ENCODE measurements at regions not wholly inside any gene's neighbourhood (a gene's known extent, or its start where the extent isn't known, plus 50 kb on each side); places are given as distances from the start of the nearest gene placed in this dataset.

DNA sequence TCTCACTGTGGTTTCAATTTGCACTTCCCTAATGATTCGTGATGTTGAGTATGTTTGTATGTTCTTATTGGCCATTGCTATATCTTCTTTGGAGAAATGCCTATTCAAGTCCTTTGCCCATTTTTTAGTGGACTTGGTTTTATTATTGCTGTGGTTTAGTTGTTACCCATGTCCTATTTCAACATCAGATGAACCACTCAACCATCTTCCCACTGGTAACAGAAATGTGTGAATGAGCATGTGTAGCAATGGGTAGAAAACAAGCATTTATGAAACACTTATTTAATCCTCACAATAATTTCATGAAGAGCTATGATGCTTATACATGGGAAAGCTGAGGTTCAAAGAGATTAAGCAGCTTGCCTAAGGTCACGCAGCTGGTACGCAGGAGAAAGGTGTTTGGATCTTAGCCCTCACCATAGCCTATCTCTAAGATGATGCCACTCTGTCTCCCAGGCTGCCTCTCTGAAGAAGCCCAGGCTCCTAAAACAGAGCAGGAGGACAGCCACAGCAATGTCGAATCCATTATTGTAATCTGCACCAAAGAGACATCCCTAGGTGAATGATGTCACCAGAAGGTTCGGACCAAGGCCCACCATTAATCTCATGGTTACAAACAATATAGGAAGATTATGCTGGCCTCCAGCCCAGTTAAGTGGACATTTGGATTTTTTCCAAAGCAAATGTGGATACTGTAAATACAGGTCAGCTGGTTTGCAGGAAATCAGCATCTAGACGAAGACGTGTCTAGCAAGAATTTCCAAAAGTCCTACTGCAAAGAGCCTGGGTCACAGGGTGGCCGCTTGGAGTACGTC, 447.6 kb upstream of the ZMIZ1 start:
- no peak overlapping the region for H3K4me3 ChIP-seq
- no peak for DNase-seq
- 81 to 83% (median 83%) methylated on average over 9 of the region's 9 CpGs for WGBS, 3 donors
- no peaks in the 10 kb centered on the region for H3K4me1 ChIP-seq
- ATAC-seq: no peak
- no peaks in the 10 kb centered on the region for H3K9me3 ChIP-seq
- intact Hi-C loops (cut with DNase I): no loop called here
- TF ChIP-seq, protein P1, sequence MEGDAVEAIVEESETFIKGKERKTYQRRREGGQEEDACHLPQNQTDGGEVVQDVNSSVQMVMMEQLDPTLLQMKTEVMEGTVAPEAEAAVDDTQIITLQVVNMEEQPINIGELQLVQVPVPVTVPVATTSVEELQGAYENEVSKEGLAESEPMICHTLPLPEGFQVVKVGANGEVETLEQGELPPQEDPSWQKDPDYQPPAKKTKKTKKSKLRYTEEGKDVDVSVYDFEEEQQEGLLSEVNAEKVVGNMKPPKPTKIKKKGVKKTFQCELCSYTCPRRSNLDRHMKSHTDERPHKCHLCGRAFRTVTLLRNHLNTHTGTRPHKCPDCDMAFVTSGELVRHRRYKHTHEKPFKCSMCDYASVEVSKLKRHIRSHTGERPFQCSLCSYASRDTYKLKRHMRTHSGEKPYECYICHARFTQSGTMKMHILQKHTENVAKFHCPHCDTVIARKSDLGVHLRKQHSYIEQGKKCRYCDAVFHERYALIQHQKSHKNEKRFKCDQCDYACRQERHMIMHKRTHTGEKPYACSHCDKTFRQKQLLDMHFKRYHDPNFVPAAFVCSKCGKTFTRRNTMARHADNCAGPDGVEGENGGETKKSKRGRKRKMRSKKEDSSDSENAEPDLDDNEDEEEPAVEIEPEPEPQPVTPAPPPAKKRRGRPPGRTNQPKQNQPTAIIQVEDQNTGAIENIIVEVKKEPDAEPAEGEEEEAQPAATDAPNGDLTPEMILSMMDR (IDR thresholded peaks at IDR 0.05): no peak
- H3K27ac ChIP-seq: no peak overlapping the region
- H3K27me3 ChIP-seq (ENCODE audit: insufficient read depth in 3 of 3, low read length in 2 of 3): no peaks in the 10 kb centered on the region
- no peaks in the 10 kb centered on the region for H3K36me3 ChIP-seq (ENCODE audit: insufficient read depth in 1 of 2, low read depth in 1 of 2)

DNA sequence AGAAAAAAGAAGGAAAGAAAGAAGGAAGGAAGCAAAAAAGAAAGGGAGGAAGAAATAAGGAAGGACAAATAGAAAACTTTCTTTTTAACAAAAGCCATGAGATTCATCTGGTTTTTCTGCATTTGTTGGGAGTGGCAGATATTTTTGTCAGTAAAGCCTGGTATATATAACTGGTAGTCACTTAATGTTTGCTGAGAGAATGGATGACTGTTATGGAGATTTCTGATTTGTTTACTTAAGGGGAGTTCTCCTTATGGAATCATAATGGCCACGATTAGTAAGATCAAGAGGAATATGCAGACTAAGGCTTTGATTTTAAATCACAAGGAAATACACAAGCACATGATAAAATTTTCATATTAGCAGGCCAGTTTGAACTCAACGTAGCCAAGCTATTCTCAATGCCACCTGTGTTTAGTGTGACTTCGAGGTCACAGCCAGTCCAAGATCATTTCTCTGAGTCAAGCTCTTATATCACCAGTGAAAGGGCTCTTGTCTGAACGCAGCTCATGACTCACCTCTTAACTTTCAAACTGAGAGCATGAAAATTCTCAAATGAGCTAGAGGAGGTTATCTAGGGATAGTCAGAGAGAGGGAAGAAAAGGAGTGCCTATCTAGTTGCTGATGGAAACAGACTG, 445.1 kb upstream of the ZMIZ1 start:
- Histone ChIP-seq H3K27me3 (ENCODE audit: insufficient read depth in 3 of 3, low read length in 2 of 3) (no peaks in the 10 kb centered on the region), H3K9me3 (no peaks in the 10 kb centered on the region), H3K4me1 (no peaks in the 10 kb centered on the region), H3K27ac (no peak overlapping the region), H3K36me3 (ENCODE audit: insufficient read depth in 1 of 2, low read depth in 1 of 2) (no peaks in the 10 kb centered on the region), H3K4me3 (no peak overlapping the region)
- DNase-seq (no peak), ATAC-seq (peak; percentile 76 to 87 (median 82))
- intact Hi-C loops (cut with DNase I): no loop called here
- TF ChIP-seq, protein P1 (IDR thresholded peaks at IDR 0.05): no peak
- 35 to 48% (median 39%) methylated on average over 4 of the region's 4 CpGs for WGBS, 3 donors

DNA sequence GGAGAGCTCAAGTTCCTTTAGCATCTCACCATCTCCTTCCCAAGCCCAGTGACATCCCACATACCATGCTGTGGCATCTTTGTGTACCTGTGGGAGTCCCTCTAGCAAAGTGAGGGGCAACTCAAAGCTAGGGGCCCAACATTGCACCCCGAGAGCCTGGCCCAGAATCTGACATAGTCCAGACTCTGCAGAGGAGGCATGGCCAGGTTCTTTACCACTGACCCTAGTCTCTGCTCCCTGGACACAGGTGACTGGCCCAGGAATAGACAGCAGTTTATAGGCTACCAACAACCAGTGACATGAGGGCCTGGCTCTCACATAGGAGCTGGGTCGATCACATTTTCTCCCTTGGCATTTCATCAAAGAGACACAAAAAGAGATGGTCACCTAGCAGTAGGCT, 444.0 kb upstream of the ZMIZ1 start:
- H3K36me3 ChIP-seq (ENCODE audit: insufficient read depth in 1 of 2, low read depth in 1 of 2): no peaks in the 10 kb centered on the region
- no peaks in the 10 kb centered on the region for H3K27me3 ChIP-seq (ENCODE audit: insufficient read depth in 3 of 3, low read length in 2 of 3)
- intact Hi-C loops (cut with DNase I): no loop called here
- no peak overlapping the region for H3K27ac ChIP-seq
- H3K4me1 ChIP-seq: no peaks in the 10 kb centered on the region
- ATAC-seq: no peak
- DNase-seq: no peak
- TF ChIP-seq, protein P1 (IDR thresholded peaks at IDR 0.05): no peak
- no peak overlapping the region for H3K4me3 ChIP-seq
- 92 to 96% (median 93%) methylated on average over 2 of the region's 2 CpGs for WGBS, 3 donors
- no peaks in the 10 kb centered on the region for H3K9me3 ChIP-seq

DNA sequence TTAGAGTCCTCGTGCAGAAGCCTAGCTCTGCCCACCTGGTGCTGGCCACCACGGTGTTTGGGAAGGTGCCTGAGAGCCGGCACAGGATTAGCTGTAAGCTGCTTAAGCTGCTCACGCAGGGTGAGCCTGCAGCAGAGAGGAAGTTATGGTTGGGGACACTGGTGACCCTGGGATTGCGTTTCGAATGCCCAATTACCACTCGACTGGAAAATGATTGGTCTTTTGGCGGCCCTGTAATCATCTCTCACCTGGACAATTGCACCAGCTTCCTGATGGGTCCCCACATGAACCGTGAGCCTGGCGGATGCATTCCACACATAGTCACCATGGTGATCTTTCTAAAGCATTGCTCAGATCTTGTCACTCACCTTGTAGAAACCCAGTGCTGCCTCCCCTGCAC, 442.3 kb upstream of the ZMIZ1 start:
- H3K36me3 ChIP-seq (ENCODE audit: insufficient read depth in 1 of 2, low read depth in 1 of 2): no peaks in the 10 kb centered on the region

More for the DNA sequence above, 442.3 kb upstream of the ZMIZ1 start:
- no peak overlapping the region for H3K4me3 ChIP-seq
- no peak for DNase-seq
- no peaks in the 10 kb centered on the region for H3K9me3 ChIP-seq
- no peak for ATAC-seq
- intact Hi-C loops (cut with DNase I): no loop called here
- WGBS, 3 donors: 76 to 81% (median 81%) methylated on average over 10 of the region's 10 CpGs
- no peak overlapping the region for H3K27ac ChIP-seq
- no peaks in the 10 kb centered on the region for H3K4me1 ChIP-seq
- TF ChIP-seq, protein P1 (IDR thresholded peaks at IDR 0.05): no peak
- no peaks in the 10 kb centered on the region for H3K27me3 ChIP-seq (ENCODE audit: insufficient read depth in 3 of 3, low read length in 2 of 3)
